ENCODE measurements at regions not wholly inside any gene's neighbourhood (a gene's known extent, or its start where the extent isn't known, plus 50 kb on each side); places are given as distances from the start of the nearest gene placed in this dataset.
A peak's percentile ranks its signal among the peaks of the same experiment; 100 is the strongest.

GRCh38 chr5:98050583-98050982, 722.9 kb upstream of the RGMB start:
- BruUV-seq (replicated peaks): no TSS peak
- Mint-ChIP-seq H3K27me3 (ENCODE audit: unreplicated experiment) (no peaks in the 10 kb centered on the region), H3K36me3 (ENCODE audit: insufficient read depth, unreplicated experiment) (no peaks in the 10 kb centered on the region), H3K27ac (ENCODE audit: unreplicated experiment) (peak overlapping the region; percentile 62), H3K4me1 (ENCODE audit: low read depth, unreplicated experiment) (no peaks in the 10 kb centered on the region), H3K9me3 (ENCODE audit: low read depth, unreplicated experiment) (peaks cover 8% of the 10 kb centered on the region), H3K4me3 (ENCODE audit: low read depth, unreplicated experiment) (no peak overlapping the region)
- DNase-seq: no peak
- TF ChIP-seq CTCF (IDR thresholded peaks at IDR 0.05; ENCODE audit: unreplicated experiment): no peak
- CTCF ChIA-PET: no interaction called here
- intact Hi-C loops (cut with micrococcal nuclease; ENCODE audit: unreplicated experiment): no loop called here

DNA sequence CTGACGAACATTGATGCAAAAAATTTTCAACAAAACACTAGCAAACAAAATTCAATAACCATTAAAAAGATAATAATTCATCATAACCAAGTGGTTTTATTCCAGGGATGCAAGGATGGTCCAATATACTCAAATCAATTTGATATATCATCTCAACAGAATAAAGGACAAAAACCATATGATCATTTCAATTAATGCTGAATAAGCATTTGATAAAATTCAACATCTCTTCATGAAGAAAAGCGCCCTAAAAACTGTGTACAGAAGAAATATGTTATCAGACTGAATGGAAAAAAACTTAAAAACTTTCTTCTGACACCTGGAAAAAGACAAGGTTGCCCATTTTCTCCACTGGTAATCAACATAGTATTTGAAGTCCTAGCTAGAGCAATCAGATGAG, 720.3 kb upstream of the RGMB start:
- no peak overlapping the region for H3K27ac Mint-ChIP-seq (ENCODE audit: unreplicated experiment)
- intact Hi-C loops (cut with micrococcal nuclease; ENCODE audit: unreplicated experiment): no loop called here
- TF ChIP-seq CTCF (IDR thresholded peaks at IDR 0.05; ENCODE audit: unreplicated experiment): no peak
- H3K4me1 Mint-ChIP-seq (ENCODE audit: low read depth, unreplicated experiment): no peaks in the 10 kb centered on the region
- H3K36me3 Mint-ChIP-seq (ENCODE audit: insufficient read depth, unreplicated experiment): no peaks in the 10 kb centered on the region
- no peak for DNase-seq
- no peak overlapping the region for H3K4me3 Mint-ChIP-seq (ENCODE audit: low read depth, unreplicated experiment)
- no peaks in the 10 kb centered on the region for H3K27me3 Mint-ChIP-seq (ENCODE audit: unreplicated experiment)
- CTCF ChIA-PET: no interaction called here
- peaks cover 8% of the 10 kb centered on the region for H3K9me3 Mint-ChIP-seq (ENCODE audit: low read depth, unreplicated experiment)
- no TSS peak for BruUV-seq (replicated peaks)

- Mint-ChIP-seq H3K36me3 (ENCODE audit: insufficient read depth, unreplicated experiment) (no peaks in the 10 kb centered on the region), H3K27me3 (ENCODE audit: unreplicated experiment) (no peaks in the 10 kb centered on the region), H3K9me3 (ENCODE audit: low read depth, unreplicated experiment) (peaks cover under 1% of the 10 kb centered on the region), H3K27ac (ENCODE audit: unreplicated experiment) (no peak overlapping the region), H3K4me1 (ENCODE audit: low read depth, unreplicated experiment) (no peaks in the 10 kb centered on the region), H3K4me3 (ENCODE audit: low read depth, unreplicated experiment) (no peak overlapping the region)
- no peak for TF ChIP-seq CTCF (IDR thresholded peaks at IDR 0.05; ENCODE audit: unreplicated experiment)
- intact Hi-C loops (cut with micrococcal nuclease; ENCODE audit: unreplicated experiment): no loop called here
- no TSS peak for BruUV-seq (replicated peaks)
- DNase-seq: no peak
- CTCF ChIA-PET: no interaction called here
Measured at GRCh38 chr5:98060148-98060547, 713.3 kb upstream of the RGMB start.

- intact Hi-C loops (cut with micrococcal nuclease; ENCODE audit: unreplicated experiment): no loop called here
- H3K9me3 Mint-ChIP-seq (ENCODE audit: low read depth, unreplicated experiment): no peaks in the 10 kb centered on the region
- BruUV-seq (replicated peaks): no TSS peak
- no peak overlapping the region for H3K4me3 Mint-ChIP-seq (ENCODE audit: low read depth, unreplicated experiment)
- no peaks in the 10 kb centered on the region for H3K4me1 Mint-ChIP-seq (ENCODE audit: low read depth, unreplicated experiment)
- no peak for DNase-seq
- H3K27me3 Mint-ChIP-seq (ENCODE audit: unreplicated experiment): no peaks in the 10 kb centered on the region
- no peak for TF ChIP-seq CTCF (IDR thresholded peaks at IDR 0.05; ENCODE audit: unreplicated experiment)
- CTCF ChIA-PET: no interaction called here
- no peaks in the 10 kb centered on the region for H3K36me3 Mint-ChIP-seq (ENCODE audit: insufficient read depth, unreplicated experiment)
- H3K27ac Mint-ChIP-seq (ENCODE audit: unreplicated experiment): no peak overlapping the region
Measured at GRCh38 chr5:98064118-98064685, 709.3 kb upstream of the RGMB start.
